Suprapubic skin (tissue), 4 donors: ENCODE measurements at regions not wholly inside any gene's neighbourhood (a gene's known extent, or its start where the extent isn't known, plus 50 kb on each side); places are given as distances from the start of the nearest gene placed in this dataset.

Experiments used
- DNase-seq, 2 donors: peaks; one replicate each; pipeline ENCODE4 v3.0.0-alpha.2; 2019; ENCODE audit warnings: low spot score in 2 of 2
- H3K27ac ChIP-seq: fragments of 200-600 bp; sonication (generic); one replicate; pipeline ENCODE4 v1.5.1; 2019
- H3K27me3 ChIP-seq: fragments of 200-600 bp; sonication (generic); one replicate; pipeline ENCODE4 v1.5.1; 2019
- H3K36me3 ChIP-seq: fragments of 200-600 bp; sonication (generic); one replicate; pipeline ENCODE4 v1.5.1; 2019
- H3K4me1 ChIP-seq: fragments of 200-600 bp; sonication (generic); one replicate; pipeline ENCODE4 v1.5.1; 2019
- H3K4me3 ChIP-seq: fragments of 200-600 bp; sonication (generic); one replicate; pipeline ENCODE4 v1.5.1; 2019; ENCODE audit warnings: mild to moderate bottlenecking
- H3K9me3 ChIP-seq: fragments of 200-600 bp; sonication (generic); one replicate; pipeline ENCODE4 v1.5.1; 2019
- EP300 ChIP-seq: sonication (generic); formaldehyde crosslinking; IDR thresholded peaks from one replicate; pipeline ENCODE4 v1.6.1; 2017; ENCODE audit warnings: antibody characterized with exemption
- POLR2A ChIP-seq, 2 donors: fragments of 450-650 bp; IDR thresholded peaks; one replicate each; pipeline ENCODE4 v1.6.1; 2017; ENCODE audit warnings: antibody characterized with exemption in 2 of 2, mild to moderate bottlenecking in 2 of 2, moderate library complexity in 2 of 2
- POLR2AphosphoS5 ChIP-seq, 3 donors: sonication (generic); formaldehyde crosslinking; IDR thresholded peaks; one replicate each; pipeline ENCODE4 v1.6.1; 2017; ENCODE audit warnings: antibody characterized with exemption in 3 of 3
- WGBS: methylation state at CpG from one replicate; pipeline ENCODE4 v1.1.5; 2018; 5-methylcytosine and 5-hydroxymethylcytosine counted together
- TF ChIP-seq, protein P1 (sequence below), 2 donors: fragments of 200-600 bp in 1 of 2; fragments of 450-650 bp in 1 of 2; sonication (generic) in 1 of 2; IDR thresholded peaks; one replicate each; pipeline ENCODE4 v1.5.1; 2016 to 2019; ENCODE audit warnings: antibody characterized with exemption in 2 of 2, mild to moderate bottlenecking in 1 of 2, moderate library complexity in 1 of 2

DNA sequence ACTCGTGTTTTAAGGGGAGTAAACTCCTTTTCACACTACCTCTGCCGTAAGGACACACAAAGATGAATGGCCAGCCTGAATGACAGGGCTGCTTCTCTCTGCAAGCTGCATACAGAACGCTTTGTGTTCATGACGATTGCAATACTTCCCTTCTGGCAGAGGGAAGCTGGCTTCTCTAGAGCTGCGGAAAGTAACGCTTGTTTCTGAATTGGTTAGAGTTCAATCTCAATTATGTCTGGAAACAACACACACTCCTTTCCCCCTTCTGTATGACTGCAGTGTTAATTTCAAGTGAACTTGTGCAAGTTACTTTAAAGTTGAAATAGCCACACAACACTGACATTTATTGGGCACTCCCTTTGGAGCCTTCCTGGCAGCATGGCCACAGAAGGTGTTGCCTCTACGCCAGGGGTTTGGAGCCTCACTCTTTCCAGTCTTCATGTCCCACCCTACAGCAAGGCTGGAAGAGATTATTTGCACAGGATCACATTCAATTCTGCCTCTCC lies 242.6 kb downstream of the NDFIP2 start:
- Histone ChIP-seq H3K4me3 (no peak overlapping the region), H3K9me3 (no peaks in the 10 kb centered on the region), H3K27ac (peak overlapping the region; percentile 24), H3K36me3 (no peaks in the 10 kb centered on the region), H3K4me1 (peaks cover 32% of the 10 kb centered on the region), H3K27me3 (no peaks in the 10 kb centered on the region)
- no peak for TF ChIP-seq POLR2A (IDR thresholded peaks at IDR 0.05)
- TF ChIP-seq EP300 = no peak
- no peak for TF ChIP-seq POLR2AphosphoS5 (IDR thresholded peaks at IDR 0.05)
- TF ChIP-seq, protein P1, sequence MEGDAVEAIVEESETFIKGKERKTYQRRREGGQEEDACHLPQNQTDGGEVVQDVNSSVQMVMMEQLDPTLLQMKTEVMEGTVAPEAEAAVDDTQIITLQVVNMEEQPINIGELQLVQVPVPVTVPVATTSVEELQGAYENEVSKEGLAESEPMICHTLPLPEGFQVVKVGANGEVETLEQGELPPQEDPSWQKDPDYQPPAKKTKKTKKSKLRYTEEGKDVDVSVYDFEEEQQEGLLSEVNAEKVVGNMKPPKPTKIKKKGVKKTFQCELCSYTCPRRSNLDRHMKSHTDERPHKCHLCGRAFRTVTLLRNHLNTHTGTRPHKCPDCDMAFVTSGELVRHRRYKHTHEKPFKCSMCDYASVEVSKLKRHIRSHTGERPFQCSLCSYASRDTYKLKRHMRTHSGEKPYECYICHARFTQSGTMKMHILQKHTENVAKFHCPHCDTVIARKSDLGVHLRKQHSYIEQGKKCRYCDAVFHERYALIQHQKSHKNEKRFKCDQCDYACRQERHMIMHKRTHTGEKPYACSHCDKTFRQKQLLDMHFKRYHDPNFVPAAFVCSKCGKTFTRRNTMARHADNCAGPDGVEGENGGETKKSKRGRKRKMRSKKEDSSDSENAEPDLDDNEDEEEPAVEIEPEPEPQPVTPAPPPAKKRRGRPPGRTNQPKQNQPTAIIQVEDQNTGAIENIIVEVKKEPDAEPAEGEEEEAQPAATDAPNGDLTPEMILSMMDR (IDR thresholded peaks at IDR 0.05) = no peak
- 24% methylated on average over 7 of the region's 7 CpGs for WGBS
- DNase-seq = no peak

DNA sequence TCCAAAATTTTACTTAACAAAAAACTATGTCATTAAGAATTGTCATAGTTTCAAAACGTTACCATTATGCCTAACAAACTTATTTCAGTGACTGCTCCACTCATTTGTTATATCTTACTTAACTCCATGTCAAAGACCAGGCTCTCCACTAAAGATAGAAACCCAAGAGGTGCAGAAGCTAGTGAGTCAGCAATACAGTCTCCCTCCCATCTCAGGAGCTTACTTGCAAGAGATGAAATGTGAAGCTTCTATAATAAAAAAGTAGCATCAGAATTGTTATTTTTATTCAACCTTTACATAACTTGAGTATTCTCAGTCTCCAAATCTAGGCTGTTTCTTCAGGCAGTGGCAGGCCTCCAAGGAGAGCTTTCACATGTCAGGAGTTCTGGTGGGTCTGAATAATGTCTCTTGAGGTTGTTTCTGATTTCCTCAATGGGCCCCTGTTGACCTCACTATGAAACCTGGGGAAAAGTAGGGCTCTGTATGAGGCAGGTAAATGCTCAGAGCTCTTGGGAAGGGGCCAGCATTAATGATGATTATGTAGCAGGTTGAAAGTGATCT lies 242.0 kb downstream of the NDFIP2 start:
- no peaks in the 10 kb centered on the region for H3K9me3 ChIP-seq
- 44% methylated on average over 1 of the region's 1 CpG for WGBS
- peak overlapping the region; percentile 24 for H3K27ac ChIP-seq
- no peak overlapping the region for H3K4me3 ChIP-seq
- no peaks in the 10 kb centered on the region for H3K27me3 ChIP-seq
- TF ChIP-seq, protein P1 (IDR thresholded peaks at IDR 0.05) = no peak
- no peak for TF ChIP-seq POLR2A (IDR thresholded peaks at IDR 0.05)
- TF ChIP-seq POLR2AphosphoS5 (IDR thresholded peaks at IDR 0.05) = no peak
- TF ChIP-seq EP300 = no peak
- DNase-seq = no peak
- H3K36me3 ChIP-seq = no peaks in the 10 kb centered on the region
- peaks cover 32% of the 10 kb centered on the region for H3K4me1 ChIP-seq

DNA sequence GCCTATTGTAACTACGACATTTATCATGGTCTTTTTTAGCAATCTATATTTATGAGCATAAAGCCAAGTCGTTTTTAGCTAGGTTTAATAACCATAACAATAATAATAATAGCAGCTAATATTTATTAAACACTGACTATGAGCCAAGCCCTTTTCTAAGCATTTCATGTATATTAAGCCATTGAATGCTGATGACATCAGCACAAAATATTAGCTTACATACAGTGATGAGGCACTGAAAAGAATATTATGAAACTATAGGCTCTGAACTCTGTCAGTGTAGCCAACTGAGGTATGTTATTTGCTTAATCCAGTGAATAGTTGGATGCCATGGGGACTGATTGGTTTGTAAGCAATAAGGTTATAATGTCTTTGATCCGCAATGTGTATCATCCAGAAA lies 235.2 kb downstream of the NDFIP2 start:
- no peaks in the 10 kb centered on the region for H3K36me3 ChIP-seq
- H3K9me3 ChIP-seq = no peaks in the 10 kb centered on the region
- H3K27me3 ChIP-seq = no peaks in the 10 kb centered on the region
- no peaks in the 10 kb centered on the region for H3K4me1 ChIP-seq
- no peak overlapping the region for H3K27ac ChIP-seq
- 76% methylated on average over 3 of the region's 3 CpGs for WGBS
- TF ChIP-seq, protein P1 (IDR thresholded peaks at IDR 0.05) = no peak
- TF ChIP-seq EP300 (no peak), POLR2A (IDR thresholded peaks at IDR 0.05) (no peak), POLR2AphosphoS5 (IDR thresholded peaks at IDR 0.05) (no peak)
- H3K4me3 ChIP-seq = no peak overlapping the region
- DNase-seq = no peak

DNA sequence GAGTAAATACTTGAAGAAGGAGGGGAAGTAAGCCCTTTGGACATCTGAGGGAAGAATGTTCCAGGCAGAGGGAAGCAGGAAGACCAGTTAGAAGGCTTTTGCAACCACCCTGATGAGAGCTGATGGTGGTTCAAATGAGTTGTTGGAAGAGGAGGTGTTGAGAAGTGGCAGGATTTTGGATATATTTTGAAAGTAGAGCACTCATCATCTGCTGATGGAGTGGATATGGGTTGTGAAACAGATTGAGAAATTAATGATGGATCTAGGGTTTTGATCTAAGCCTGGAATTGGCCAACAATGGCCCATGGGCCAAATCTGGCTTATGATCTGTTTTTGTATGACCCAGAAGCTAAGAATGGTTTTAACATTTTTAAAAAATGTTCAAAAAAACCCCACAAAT lies 230.7 kb downstream of the NDFIP2 start:
- no peak overlapping the region for H3K27ac ChIP-seq
- no peaks in the 10 kb centered on the region for H3K9me3 ChIP-seq
- H3K36me3 ChIP-seq = no peaks in the 10 kb centered on the region
- H3K4me1 ChIP-seq = peaks cover 8% of the 10 kb centered on the region
- no peak for DNase-seq
- TF ChIP-seq, protein P1 (IDR thresholded peaks at IDR 0.05) = no peak
- peak in 2 of 3 donors; percentile 43 to 45 for TF ChIP-seq POLR2AphosphoS5 (IDR thresholded peaks at IDR 0.05)
- no peak overlapping the region for H3K4me3 ChIP-seq
- no peaks in the 10 kb centered on the region for H3K27me3 ChIP-seq

DNA sequence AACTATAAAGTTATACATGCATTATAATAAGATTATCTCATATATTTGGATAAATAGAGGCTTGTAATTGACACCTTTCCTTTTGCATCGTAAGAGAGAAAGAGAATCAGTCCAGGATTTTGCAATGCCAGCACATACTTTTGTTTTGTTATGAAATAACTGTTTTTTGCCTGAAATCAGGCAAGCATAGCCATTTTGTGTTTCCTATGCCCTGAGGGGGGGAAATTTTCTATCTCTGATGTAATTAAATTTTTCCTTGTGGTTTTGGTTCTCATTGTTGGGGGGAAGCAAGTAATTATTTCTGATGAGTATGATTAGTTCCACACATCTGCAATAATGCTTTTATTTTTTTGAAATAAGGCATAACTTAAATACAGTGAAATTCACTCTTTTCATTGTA lies 229.4 kb downstream of the NDFIP2 start:
- no peaks in the 10 kb centered on the region for H3K36me3 ChIP-seq
- H3K27me3 ChIP-seq = no peaks in the 10 kb centered on the region
- H3K4me1 ChIP-seq = peaks cover 8% of the 10 kb centered on the region
- no peak for DNase-seq
- no peaks in the 10 kb centered on the region for H3K9me3 ChIP-seq
- no peak overlapping the region for H3K4me3 ChIP-seq
- WGBS = 39% methylated on average over 1 of the region's 1 CpG
- no peak overlapping the region for H3K27ac ChIP-seq
- no peak for TF ChIP-seq EP300
- no peak for TF ChIP-seq POLR2A (IDR thresholded peaks at IDR 0.05)
- no peak for TF ChIP-seq POLR2AphosphoS5 (IDR thresholded peaks at IDR 0.05)
- TF ChIP-seq, protein P1 (IDR thresholded peaks at IDR 0.05) = no peak
